Naive thymus-derived CD4-positive, alpha-beta T cell (primary cell): ENCODE measurements at regions not wholly inside any gene's neighbourhood (a gene's known extent, or its start where the extent isn't known, plus 50 kb on each side); places are given as distances from the start of the nearest gene placed in this dataset.

Experiments used
- ATAC-seq: fragments of 150-1000 bp; cut with Tn5 transposase; 2 replicates; pipeline ENCODE4 v1.10.0; 2021; ENCODE audit warnings: mild to moderate bottlenecking, moderate library complexity
- CTCF ChIA-PET: fragments of 350-600 bp; sonication (Branson Sonifier 250); formaldehyde crosslinking; loops from one replicate; lab custom pipeline; 2021; ENCODE audit warnings: antibody characterized with exemption; lab: Charles Lee
- POLR2A ChIA-PET: fragments of 350-600 bp; sonication (Branson Sonifier 250); formaldehyde crosslinking; loops from one replicate; lab custom pipeline; 2021; ENCODE audit warnings: antibody characterized with exemption, inconsistent platforms; lab: Charles Lee
- DNase-seq, 9 donors: peaks; one replicate each; pipeline versions ENCODE4 v3.0.0 to v3.0.0-alpha.2; 2020 to 2022; ENCODE audit warnings: mixed read lengths in 1 of 9
- H3K27ac ChIP-seq: one replicate; pipeline ENCODE4 v1.7.0; 2013; ENCODE audit warnings: mild to moderate bottlenecking, low read depth, low read length, moderate library complexity
- H3K27me3 ChIP-seq, 2 donors: one replicate each; pipeline ENCODE4 v1.7.0; 2013; ENCODE audit warnings: low read length in 2 of 2, mild to moderate bottlenecking in 2 of 2, moderate library complexity in 2 of 2; ENCODE audit not compliant: control insufficient read depth in 2 of 2, insufficient read depth in 2 of 2
- H3K36me3 ChIP-seq, 3 experiments: 1 replicate in 2 of 3; 2 replicates in 1 of 3; pipeline ENCODE4 v1.7.0; 2013; ENCODE audit warnings: low read length in 3 of 3, mild to moderate bottlenecking in 3 of 3, moderate library complexity in 1 of 3; ENCODE audit not compliant: insufficient read depth in 3 of 3, control insufficient read depth in 2 of 3
- H3K4me1 ChIP-seq, 2 donors: one replicate each; pipeline ENCODE4 v1.7.0; 2013; ENCODE audit warnings: low read length in 2 of 2, mild to moderate bottlenecking in 2 of 2, moderate library complexity in 1 of 2; ENCODE audit not compliant: control insufficient read depth in 2 of 2, insufficient read depth in 2 of 2
- H3K4me3 ChIP-seq: 2 replicates; pipeline ENCODE4 v1.7.0; 2013; ENCODE audit warnings: mild to moderate bottlenecking, low read length
- H3K9me3 ChIP-seq, 3 experiments: 1 replicate in 2 of 3; 2 replicates in 1 of 3; pipeline ENCODE4 v1.7.0; 2013; ENCODE audit warnings: low read length in 3 of 3; ENCODE audit not compliant: control insufficient read depth in 2 of 3
- H3K27ac Mint-ChIP-seq, 9 donors: one replicate each; pipeline ENCODE4 v1.8.0; 2020 to 2022; ENCODE audit warnings: mixed read lengths in 9 of 9, mild to moderate bottlenecking in 8 of 9, moderate library complexity in 5 of 9, inconsistent platforms in 2 of 9
- H3K27me3 Mint-ChIP-seq, 5 donors: one replicate each; pipeline ENCODE4 v1.8.0; 2021 to 2022; ENCODE audit warnings: mixed read lengths in 5 of 5, mild to moderate bottlenecking in 1 of 5
- H3K36me3 Mint-ChIP-seq, 5 donors: one replicate each; pipeline ENCODE4 v1.8.0; 2020 to 2022; ENCODE audit warnings: mixed read lengths in 5 of 5, mild to moderate bottlenecking in 3 of 5, inconsistent platforms in 1 of 5
- H3K4me1 Mint-ChIP-seq, 7 donors: one replicate each; pipeline ENCODE4 v1.8.0; 2020 to 2022; ENCODE audit warnings: mixed read lengths in 7 of 7, mild to moderate bottlenecking in 3 of 7, inconsistent platforms in 1 of 7
- H3K4me3 Mint-ChIP-seq, 10 donors: one replicate each; pipeline ENCODE4 v1.8.0; 2020 to 2022; ENCODE audit warnings: mild to moderate bottlenecking in 10 of 10, mixed read lengths in 10 of 10, moderate library complexity in 6 of 10, inconsistent platforms in 2 of 10
- H3K9me3 Mint-ChIP-seq, 11 donors: one replicate each; pipeline ENCODE4 v1.8.0; 2020 to 2022; ENCODE audit warnings: mixed read lengths in 11 of 11, mild to moderate bottlenecking in 4 of 11, inconsistent platforms in 1 of 11, moderate library complexity in 1 of 11
- intact Hi-C, 2 donors: fragments of 100-400 bp; cut with micrococcal nuclease; formaldehyde crosslinking; loops; one replicate each; pipeline ENCODE4 v1.15.1; 2023

GRCh38 chr1:166270476-166271150, 103.8 kb upstream of the FAM78B start:
- no peaks in the 10 kb centered on the region for H3K9me3 ChIP-seq
- Mint-ChIP-seq H3K9me3 (peaks cover 0 to 21% (median 5%) of the 10 kb centered on the region in 11 donors), H3K27ac (no peak overlapping the region), H3K4me3 (no peak overlapping the region), H3K4me1 (no peaks in the 10 kb centered on the region), H3K36me3 (no peaks in the 10 kb centered on the region), H3K27me3 (peaks cover 0 to 3% (median 0%) of the 10 kb centered on the region in 5 donors)
- ChIA-PET POLR2A (no interaction called here), CTCF (no interaction called here)
- H3K27me3 ChIP-seq, result no peaks in the 10 kb centered on the region
- no peak overlapping the region for H3K27ac ChIP-seq
- intact Hi-C loops, result no loop called here
- no peak for DNase-seq
- ATAC-seq, result no peak
- no peaks in the 10 kb centered on the region for H3K36me3 ChIP-seq
- no peaks in the 10 kb centered on the region for H3K4me1 ChIP-seq
- H3K4me3 ChIP-seq, result no peak overlapping the region

GRCh38 chr1:166271151-166271538, 104.3 kb upstream of the FAM78B start:
- peaks cover 0 to 5% (median 0%) of the 10 kb centered on the region in 5 donors for H3K27me3 Mint-ChIP-seq
- H3K4me3 Mint-ChIP-seq, result no peak overlapping the region
- H3K4me1 Mint-ChIP-seq, result no peaks in the 10 kb centered on the region
- H3K36me3 Mint-ChIP-seq, result peaks cover 0 to 2% (median 0%) of the 10 kb centered on the region in 5 donors
- intact Hi-C loops, result no loop called here
- H3K27ac Mint-ChIP-seq, result no peak overlapping the region
- H3K4me3 ChIP-seq, result no peak overlapping the region
- peaks cover 1 to 25% (median 6%) of the 10 kb centered on the region in 11 donors for H3K9me3 Mint-ChIP-seq
- ChIA-PET CTCF (no interaction called here), POLR2A (no interaction called here)
- H3K9me3 ChIP-seq, result no peaks in the 10 kb centered on the region
- no peaks in the 10 kb centered on the region for H3K4me1 ChIP-seq
- no peak for DNase-seq
- H3K27ac ChIP-seq, result no peak overlapping the region
- H3K27me3 ChIP-seq, result no peaks in the 10 kb centered on the region
- no peak for ATAC-seq
- no peaks in the 10 kb centered on the region for H3K36me3 ChIP-seq

- Histone ChIP-seq H3K36me3 (no peaks in the 10 kb centered on the region), H3K9me3 (no peaks in the 10 kb centered on the region), H3K4me1 (no peaks in the 10 kb centered on the region), H3K27ac (no peak overlapping the region), H3K27me3 (no peaks in the 10 kb centered on the region), H3K4me3 (no peak overlapping the region)
- intact Hi-C loops, result no loop called here
- ChIA-PET CTCF (no interaction called here), POLR2A (no interaction called here)
- Mint-ChIP-seq H3K27ac (no peak overlapping the region), H3K27me3 (peaks cover 0 to 6% (median 0%) of the 10 kb centered on the region in 5 donors), H3K9me3 (peaks cover 5 to 28% (median 9%) of the 10 kb centered on the region in 11 donors), H3K4me1 (no peaks in the 10 kb centered on the region), H3K4me3 (no peak overlapping the region), H3K36me3 (peaks cover 0 to 5% (median 0%) of the 10 kb centered on the region in 5 donors)
- no peak for ATAC-seq
- DNase-seq, result no peak
These were observed 105.4 kb upstream of the FAM78B start for GRCh38 chr1:166272155-166272554.

GRCh38 chr1:166272851-166273250, 106.0 kb upstream of the FAM78B start:
- CTCF ChIA-PET, result no interaction called here
- H3K4me1 ChIP-seq, result no peaks in the 10 kb centered on the region
- H3K27ac Mint-ChIP-seq, result no peak overlapping the region
- peaks cover 4 to 28% (median 9%) of the 10 kb centered on the region in 11 donors for H3K9me3 Mint-ChIP-seq
- no peaks in the 10 kb centered on the region for H3K9me3 ChIP-seq
- DNase-seq (no peak), ATAC-seq (no peak)
- H3K36me3 Mint-ChIP-seq, result peaks cover 0 to 5% (median 0%) of the 10 kb centered on the region in 5 donors
- no peaks in the 10 kb centered on the region for H3K36me3 ChIP-seq
- no peak overlapping the region for H3K27ac ChIP-seq
- H3K4me3 Mint-ChIP-seq, result no peak overlapping the region
- H3K4me3 ChIP-seq, result no peak overlapping the region
- H3K27me3 ChIP-seq, result no peaks in the 10 kb centered on the region
- H3K4me1 Mint-ChIP-seq, result no peaks in the 10 kb centered on the region
- POLR2A ChIA-PET, result no interaction called here
- peaks cover 0 to 6% (median 0%) of the 10 kb centered on the region in 5 donors for H3K27me3 Mint-ChIP-seq
- intact Hi-C loops, result no loop called here

GRCh38 chr1:166273618-166274017, 106.8 kb upstream of the FAM78B start:
- intact Hi-C loops, result no loop called here
- Mint-ChIP-seq H3K27me3 (peaks cover 0 to 9% (median 0%) of the 10 kb centered on the region in 5 donors), H3K27ac (no peak overlapping the region), H3K36me3 (peaks cover 0 to 5% (median 0%) of the 10 kb centered on the region in 5 donors), H3K4me3 (no peak overlapping the region), H3K9me3 (peaks cover 4 to 28% (median 10%) of the 10 kb centered on the region in 11 donors), H3K4me1 (no peaks in the 10 kb centered on the region)
- H3K36me3 ChIP-seq, result no peaks in the 10 kb centered on the region
- H3K4me1 ChIP-seq, result no peaks in the 10 kb centered on the region
- ChIA-PET POLR2A (no interaction called here), CTCF (no interaction called here)
- DNase-seq (no peak), ATAC-seq (no peak)
- H3K27ac ChIP-seq, result no peak overlapping the region
- no peaks in the 10 kb centered on the region for H3K27me3 ChIP-seq
- H3K9me3 ChIP-seq, result no peaks in the 10 kb centered on the region
- no peak overlapping the region for H3K4me3 ChIP-seq

GRCh38 chr1:166282391-166283137, 115.8 kb upstream of the FAM78B start:
- Histone ChIP-seq H3K4me1 (no peaks in the 10 kb centered on the region), H3K27ac (no peak overlapping the region), H3K27me3 (no peaks in the 10 kb centered on the region), H3K9me3 (no peaks in the 10 kb centered on the region), H3K36me3 (no peaks in the 10 kb centered on the region), H3K4me3 (no peak overlapping the region)
- Mint-ChIP-seq H3K4me3 (no peak overlapping the region), H3K27me3 (peaks cover 0 to 49% (median 5%) of the 10 kb centered on the region in 5 donors), H3K9me3 (peaks cover 0 to 11% (median 0%) of the 10 kb centered on the region in 11 donors), H3K27ac (no peak overlapping the region), H3K36me3 (peaks cover 0 to 3% (median 0%) of the 10 kb centered on the region in 5 donors), H3K4me1 (no peaks in the 10 kb centered on the region)
- intact Hi-C loops, result no loop called here
- no peak for DNase-seq
- ATAC-seq, result no peak
- CTCF ChIA-PET, result no interaction called here
- POLR2A ChIA-PET, result interaction anchor here (0.6 kb wide), 1 partner anchor 130 kb away, joined by 3 read pairs; no protein-coding TSS in a partner anchor
